Muscle of back (tissue), 3 donors: ENCODE measurements at regions not wholly inside any gene's neighbourhood (a gene's known extent, or its start where the extent isn't known, plus 50 kb on each side); places are given as distances from the start of the nearest gene placed in this dataset.
"Not testable (repeated sequence)": the region's sequence is repeated elsewhere in the genome, so short reads cannot be mapped to it uniquely, and the experiment has no call there.

Source experiments
- DNase-seq, 3 donors: peaks; one replicate each; pipeline versions ENCODE4 v3.0.0 to v3.0.0-alpha.2; 2013

DNA sequence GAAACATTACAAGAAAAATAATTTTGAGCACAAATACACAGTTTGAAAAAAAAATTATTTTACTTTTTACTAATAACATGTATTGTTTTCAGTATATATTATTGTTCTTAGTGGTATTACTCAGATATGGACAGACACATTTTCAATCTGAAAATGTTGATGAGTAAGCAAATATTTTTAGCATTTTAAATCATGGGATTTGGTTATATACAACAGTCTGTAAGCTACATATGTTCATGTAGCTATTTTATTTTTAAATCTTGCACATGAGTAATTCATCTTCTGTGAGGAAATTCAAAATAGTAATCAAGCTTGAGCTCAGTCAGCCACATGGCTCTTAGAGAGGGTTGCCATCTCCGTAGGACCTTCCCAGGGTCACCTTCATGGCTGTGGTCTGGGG lies 471.9 kb downstream of the QKI start:
- no peak for DNase-seq

DNA sequence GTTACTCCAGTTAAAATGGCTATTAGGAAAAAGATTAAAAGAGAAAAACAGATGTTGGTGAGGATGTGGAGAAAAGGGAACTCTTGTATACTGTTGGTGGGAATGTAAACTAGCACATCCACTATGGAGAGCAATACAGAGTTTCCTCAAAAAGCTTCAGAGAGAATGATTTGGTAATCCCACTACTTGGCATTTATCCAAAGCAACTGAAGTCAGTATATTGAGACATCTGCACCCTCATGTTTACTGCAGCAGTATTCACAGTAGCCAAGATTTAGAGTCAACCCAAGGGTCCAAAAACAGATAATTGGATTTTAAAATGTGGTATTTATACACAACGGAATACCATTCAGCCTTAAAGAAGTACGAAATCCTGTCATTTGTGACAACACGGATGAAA lies 469.5 kb downstream of the QKI start:
- DNase-seq: no peak

DNA sequence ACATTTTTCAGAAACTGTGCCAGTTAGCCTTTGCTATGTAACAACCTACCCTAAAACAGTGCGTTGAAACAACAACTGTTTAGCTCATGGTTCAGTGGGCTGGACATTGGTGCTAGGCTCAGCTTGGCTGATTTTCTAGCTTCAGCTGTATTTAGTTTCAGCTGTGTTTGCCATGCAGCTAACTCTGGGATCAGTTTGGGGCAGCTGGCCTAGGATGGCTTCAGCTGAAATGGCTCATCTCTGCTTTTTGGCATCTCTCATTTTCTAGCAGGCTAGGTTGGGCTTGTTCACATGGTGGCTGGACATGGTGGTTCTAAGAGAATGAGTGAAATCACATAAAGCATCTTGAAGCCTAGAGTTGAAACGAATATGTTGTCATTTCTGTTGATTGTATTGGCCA lies 464.2 kb downstream of the QKI start:
- peak in 2 of 3 donors; percentile 36 to 52 for DNase-seq

DNA sequence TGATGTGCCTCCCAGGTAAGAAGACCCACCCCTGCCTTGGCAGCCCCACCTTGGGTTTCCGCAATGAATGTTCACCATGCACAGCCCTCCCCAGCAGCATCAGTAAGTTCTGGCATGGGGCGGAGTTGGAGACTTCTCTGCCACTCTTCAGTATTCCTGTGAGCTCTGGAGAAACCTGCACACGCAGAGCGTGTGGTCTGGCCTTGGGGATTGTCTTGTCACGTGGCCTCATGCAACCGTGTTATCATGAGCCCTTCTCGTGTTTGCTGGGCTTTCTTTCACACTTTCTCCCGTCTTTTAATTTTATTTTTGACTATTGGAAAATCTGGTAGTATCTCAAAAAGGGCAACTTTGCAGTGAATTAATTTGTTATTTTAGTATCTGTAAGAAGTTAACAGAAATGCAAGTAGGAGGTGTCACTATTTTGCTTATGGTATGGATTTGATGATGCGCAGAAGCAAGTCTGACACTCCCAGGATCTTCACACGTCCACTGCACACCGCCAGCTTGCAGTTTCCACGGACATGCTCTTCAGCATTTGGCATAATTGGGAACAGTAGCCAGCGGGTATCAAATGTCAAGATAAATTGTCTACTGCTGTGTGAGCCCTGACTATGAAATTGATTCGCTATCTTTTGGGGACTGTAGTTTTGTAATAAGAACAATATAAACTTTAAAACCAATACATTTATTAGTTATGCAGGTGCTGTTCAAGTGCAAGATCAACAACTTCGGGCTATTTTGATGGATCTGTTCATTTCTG lies 463.5 kb downstream of the QKI start:
- peak in 1 of 3 donors; percentile 37 for DNase-seq

DNA sequence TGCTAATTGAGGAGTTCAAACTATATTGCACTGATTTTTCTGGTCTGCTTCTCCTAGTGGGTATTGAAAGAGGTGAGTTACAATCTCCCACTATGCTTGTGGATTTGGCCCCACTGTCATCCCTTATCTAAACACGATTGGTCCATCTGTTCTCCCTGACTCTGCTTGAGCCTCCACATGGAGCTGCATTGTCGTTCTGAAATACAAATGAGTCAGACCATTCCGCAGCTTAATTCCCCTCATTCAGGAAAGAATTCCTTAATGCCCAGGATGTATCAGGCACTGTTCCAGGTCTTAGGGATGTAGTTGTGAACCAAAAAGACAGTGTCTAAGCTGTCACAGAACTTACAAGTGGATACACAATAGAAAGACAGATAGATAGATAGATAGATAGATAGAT lies 461.9 kb downstream of the QKI start:
- DNase-seq: no peak

DNA sequence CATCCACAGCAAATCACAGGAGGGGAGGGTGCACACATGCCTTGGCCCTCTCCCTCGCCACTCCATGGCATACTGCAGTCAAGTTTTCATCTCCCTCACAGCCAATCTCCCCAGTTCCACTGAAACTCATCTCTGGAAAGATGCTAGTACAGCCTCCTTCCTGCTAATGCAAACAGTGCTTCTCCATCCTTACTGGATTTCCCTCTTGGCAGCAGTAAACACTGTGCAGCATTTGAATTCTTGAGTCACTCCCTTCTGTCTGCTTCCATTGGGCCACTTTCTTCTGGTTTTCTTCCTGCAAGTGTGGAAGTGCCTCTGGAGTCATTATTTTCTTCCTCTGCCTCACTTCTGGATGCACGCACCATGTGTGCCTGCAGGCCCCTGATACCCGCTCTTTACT lies 460.3 kb downstream of the QKI start:
- DNase-seq: no peak

DNA sequence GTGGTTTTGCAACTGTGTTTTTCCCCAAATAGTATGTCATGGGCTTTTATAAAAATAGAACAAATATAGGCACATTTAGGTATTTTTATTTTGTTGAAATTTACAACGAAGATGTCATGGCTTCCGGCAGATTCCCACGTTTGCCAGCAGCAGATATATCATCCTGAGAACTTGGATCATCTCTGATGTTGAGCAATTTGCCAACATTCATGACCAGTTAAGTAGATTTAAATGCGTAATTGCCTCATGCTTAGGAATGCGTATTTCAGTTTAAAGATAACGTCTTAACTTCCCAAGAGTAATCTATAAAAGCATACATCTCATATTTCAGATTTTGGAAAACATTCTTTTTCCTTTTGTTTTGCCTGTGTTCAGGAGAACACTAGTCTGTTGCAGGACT lies 457.8 kb downstream of the QKI start:
- peak; percentile 72 to 89 (median 84) for DNase-seq

DNA sequence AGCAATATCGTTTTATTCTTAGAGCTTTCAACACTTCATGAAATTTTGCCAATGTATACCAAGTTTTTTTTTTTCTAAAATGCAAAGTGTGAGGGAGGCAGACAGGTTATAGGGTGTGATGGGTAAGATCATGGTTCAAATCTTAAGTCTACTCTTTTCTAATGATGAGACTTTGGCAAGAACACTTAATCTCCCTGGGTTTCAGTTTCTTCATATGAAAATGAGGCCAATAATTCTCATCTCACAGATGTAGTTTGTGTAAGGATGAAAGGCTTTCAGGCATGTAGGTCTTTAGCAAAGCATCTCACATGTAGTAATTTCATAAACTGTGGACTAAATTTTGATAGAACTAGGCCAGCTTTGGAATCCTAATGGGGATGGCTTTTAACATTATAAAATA lies 457.1 kb downstream of the QKI start:
- peak in 1 of 3 donors; percentile 37 for DNase-seq

DNA sequence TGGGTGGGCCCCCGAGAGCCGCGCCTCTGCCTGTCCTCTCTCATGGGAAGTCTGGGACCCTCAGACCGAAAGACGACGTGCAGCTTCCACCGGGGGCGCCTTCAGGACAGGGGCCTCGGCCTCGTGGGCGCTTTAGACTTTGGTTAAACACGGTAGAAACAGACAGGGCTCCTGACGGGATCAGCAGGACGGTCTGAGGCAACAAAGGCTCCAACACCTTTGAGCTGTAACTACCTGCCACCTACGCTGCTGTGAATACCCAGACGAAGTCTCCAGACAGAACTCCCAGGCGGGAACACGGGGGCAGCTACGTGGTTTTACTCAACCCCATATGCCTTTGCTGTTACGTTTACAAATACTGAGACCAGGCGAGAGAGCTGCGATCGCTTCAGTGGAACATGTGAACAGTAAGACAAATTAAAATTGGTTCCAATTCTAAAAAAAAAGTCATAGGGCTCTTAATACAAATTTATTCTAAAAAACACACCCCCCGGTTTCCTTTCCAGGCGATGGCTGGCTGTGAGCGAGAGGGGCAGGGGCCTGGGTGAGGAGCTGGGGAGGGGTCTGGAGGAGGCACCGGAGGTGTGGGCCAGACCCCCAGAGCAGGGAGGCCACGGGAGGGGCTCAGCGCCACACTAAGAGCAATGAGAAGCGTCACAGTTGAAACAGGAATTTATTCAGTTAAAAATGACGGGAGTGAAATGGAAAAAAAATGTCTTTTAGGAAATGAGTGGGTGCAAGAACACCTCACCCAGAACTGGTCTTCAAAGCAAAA lies 453.2 kb downstream of the QKI start:
- DNase-seq: no peak

DNA sequence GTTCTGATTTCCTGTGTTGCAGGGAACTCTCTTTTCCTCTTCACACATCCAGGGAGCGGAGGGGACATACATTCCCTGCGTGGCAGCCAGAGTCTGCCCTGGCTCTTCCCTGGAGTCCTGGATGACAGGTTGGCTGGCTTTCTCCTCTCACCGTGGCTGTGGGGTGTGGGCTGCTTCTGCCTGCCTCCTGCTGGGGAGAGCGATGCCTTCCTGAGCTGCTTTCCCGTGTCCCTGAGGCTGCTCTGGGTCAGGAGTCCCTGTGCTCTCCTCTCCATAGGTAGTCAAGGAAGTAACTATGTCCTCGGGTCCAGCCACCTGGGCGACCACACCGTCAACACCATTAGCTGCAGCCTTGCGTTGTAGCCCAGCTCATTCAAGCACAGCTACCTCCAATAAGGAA lies 451.7 kb downstream of the QKI start:
- DNase-seq: no peak

DNA sequence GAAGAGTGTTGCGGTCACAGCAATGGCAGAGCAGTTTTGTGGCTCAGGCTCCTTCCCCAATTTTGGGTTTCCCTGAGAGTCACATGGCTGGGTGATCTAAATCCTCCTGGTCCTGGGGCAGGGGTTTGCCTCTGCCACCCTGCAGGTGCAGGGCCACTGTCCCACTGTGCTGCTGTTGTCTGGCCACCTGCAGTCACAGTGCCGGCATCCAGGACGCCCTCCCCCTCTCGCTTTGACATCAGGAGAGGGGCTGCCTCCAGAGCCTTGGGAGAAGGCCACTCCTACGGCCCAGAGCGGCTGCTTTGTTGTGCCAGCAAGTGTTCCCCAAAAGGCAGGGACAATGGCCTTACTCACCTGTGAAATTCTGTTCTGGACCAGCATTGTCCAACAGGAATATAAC lies 449.0 kb downstream of the QKI start:
- DNase-seq: no peak

DNA sequence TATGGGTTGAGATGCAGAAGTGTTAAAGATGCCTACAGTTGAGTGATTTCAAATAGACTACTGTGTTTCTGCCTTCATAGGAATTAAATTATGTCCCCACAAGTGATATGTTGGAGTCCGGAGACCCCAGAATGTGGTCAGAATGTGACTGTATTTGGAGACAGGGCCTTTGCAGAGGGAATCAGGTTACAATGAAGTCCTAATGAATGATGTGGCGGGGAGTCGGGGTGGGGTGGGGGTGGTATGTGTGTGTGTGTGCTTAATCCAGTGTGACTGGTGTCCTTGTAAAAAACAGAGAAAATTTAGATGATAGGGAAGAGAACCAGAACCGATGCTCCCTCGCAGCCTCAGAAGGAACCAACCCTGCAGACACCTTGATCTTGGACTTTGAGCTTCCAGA lies 448.2 kb downstream of the QKI start:
- no peak for DNase-seq

DNA sequence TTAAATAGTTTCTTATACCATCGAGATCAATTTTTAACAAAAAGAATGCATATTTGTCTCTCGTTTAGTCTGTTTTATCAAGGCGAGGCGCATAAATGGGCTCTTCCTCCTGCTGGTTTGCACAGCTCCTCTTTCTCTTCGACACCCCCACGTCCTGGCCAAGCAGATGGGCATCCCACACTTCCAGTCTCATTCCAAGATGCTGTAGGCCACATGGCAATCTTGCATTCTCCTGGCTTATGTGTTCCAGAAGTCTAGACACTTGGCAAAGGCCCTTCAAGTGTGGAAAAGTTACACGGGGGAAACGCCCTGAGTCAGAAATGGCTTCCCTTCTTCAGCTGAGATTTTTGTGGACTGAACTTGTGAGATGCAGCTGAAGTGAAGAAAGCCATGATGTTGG lies 447.1 kb downstream of the QKI start:
- no peak for DNase-seq

DNA sequence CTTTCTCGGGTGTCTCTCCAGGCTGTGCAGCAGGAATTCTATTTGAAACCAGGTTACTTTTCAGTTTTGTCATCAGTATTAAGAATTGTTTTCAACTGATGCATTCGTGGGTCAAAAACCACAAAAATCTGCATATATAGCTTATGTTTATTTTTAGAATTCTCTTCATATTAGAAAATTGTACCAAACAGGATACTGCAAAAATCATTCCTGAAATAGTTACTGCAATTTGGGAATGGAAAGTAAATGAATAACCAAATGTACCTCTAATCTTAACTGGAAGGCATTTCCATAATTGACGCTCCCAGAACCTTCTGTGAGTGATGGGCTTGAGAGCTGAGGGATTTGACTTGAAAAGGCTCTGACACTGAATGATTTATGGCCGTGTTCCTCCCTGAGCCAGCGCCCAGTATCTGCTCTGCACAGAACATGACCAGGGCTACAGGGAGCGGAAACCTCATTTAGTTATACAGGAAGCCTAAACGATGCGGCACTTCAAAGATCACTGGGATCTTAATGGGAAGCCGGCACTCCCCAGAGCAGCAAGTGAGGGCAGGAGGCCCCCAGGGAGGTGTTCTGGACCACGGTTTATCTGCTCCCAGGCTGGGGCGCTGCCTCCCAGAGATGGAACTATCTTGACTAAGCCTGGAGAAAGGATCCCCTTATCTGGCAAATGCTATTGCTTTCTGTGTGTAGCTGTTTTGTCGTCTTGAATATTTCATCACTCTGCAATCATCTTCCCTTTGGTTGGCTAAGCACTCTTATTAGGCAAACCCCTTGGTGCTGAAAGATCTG lies 446.0 kb downstream of the QKI start:
- DNase-seq: peak in 2 of 3 donors; percentile 51 to 61

DNA sequence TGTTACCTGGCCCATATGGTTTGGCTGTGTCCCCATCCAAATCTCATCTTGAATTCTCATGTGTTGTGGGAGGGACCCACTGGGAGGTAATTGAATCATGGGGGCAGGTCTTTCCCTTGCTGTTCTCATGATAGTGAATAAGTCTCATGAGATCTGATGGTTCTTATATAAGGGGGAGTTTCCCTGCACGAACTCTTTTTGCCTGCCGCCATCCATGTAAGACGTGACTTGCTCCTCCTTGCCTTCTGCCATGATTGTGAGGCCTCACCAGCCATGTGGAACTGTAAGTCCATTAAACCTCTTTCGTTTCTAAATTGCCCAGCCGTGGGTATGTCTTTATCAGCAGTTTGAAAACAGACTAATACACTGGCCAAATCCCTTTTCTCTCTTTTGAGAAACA lies 444.4 kb downstream of the QKI start:
- not testable (repeated sequence) for DNase-seq

DNA sequence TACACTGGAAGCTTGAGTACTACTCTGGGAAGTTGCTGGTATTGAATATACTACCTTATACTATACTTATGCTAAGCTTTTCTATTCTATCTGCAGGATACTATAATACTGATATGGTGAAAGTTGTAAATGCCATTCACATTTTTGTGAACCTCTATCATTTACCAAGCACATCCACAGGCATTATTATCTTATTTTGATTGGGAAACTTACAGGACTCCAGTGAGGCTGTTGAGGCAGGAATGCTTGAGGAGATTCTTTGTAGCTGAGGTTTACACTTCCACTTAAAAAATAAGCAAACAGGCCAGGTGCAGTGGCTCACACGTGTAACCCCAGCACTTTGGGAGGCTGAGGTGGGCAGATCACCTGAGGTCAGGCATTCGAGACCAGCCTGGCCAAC lies 442.9 kb downstream of the QKI start:
- no peak for DNase-seq

DNA sequence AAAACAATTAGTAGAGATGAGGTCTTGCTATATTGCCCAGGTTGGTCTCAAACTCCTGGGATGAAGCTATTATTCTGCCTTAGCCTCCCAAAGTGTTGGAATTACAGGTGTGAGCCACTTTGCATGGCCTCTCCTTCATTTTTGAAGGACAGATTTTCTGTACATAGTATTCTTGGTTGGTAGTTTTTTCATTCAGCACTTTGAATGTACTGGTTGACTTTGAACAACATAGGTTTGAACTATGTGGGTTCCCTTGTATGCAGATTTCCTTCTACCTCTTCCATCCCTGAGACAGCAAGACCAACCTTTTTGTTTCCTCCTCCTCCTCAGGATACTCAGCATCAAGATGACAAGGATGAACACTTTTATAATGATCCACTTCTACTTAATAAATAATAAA lies 436.4 kb downstream of the QKI start:
- no peak for DNase-seq

DNA sequence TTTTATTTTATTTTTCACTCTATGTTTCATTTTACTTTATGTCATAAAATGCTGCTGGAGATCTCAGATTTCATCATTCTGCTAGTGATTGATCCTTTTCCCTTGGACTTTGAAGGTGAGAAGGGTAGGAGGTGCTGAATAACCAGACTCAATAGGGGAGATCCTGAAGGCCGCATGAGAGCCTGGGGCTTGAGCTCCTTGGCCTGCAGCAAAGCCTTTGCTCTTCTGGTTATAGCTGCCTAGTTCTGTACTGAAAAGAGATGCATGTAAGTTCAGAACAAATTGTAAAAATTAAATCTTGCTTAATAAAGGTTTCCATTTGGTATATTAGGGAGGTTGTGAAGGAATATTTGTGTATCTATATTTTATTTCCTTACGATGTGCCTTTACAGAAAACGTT lies 430.2 kb downstream of the QKI start:
- no peak for DNase-seq

DNA sequence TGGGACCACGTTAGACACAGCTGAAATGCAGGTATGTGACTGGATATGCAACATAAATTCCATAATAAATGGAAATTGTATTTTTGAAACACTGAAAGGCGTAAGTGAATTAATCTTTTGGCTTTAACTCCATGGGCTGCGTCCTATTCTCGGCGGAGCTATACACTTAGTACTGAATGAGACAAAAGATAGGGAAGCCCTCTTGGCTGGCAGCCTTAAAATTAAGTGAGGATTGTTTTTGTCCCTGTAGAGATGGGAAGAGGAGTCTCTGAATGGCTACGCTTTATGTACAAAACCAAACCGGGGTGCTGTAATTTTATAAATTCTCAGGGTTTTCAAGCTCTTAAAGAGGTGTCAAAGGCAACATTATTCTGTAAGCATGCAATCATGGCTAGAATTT lies 429.8 kb downstream of the QKI start:
- DNase-seq: no peak

DNA sequence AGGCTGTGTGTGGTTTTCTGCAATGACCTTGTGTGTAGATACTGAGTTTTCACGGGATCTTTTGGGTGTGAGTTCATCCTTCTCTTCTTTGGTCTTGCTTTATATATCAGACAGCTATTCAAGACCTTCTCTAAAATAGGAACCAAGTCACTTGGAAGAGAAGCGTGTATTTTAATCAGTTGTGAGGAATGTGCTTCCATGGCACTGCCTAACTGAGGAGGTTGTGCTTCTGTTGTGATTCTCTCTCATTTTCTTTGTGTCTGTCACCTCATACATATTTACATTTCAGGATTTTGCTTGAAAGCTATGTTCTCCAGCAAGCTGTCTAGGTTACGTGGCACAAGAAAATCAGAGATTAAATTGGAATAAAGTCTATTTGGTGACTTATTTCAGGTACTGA lies 428.7 kb downstream of the QKI start:
- DNase-seq: no peak

DNA sequence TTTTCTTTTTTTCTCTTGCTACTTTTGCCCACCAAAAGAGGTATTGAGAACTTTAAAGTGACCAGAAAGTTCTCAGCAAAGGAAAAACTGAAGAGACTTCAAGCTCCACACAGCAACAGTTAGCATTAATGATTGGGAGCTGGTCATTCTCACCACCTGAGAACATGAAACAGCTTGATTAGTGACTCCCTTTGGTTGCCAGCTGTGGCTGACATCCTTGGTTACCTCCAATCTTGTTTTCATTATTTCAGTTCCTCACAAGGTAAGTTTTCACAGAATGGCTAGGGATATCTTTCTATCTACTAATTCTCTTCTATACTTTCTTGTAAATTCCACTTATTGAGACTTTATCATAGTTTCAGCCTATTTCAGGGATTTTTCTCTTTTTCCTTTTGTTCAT lies 427.9 kb downstream of the QKI start:
- DNase-seq: no peak

DNA sequence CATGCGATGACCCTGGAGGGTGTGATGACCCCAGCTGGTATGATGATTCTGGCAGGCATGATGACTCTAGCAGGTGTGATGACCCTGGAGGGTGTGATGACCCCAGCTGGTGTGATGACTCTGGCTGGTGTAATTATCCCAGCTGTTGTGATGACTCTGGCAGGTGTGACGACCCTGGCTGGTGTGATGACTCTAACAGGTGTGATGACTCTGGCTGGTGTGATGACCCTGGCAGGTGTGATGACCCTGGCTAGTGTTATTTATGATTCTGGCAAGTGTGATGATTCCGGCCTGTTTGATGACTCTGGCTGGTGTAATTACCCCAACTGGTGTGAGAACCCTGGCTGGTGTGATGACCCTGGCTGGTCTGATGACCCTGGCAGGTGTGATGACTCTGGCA lies 427.2 kb downstream of the QKI start:
- DNase-seq: no peak

DNA sequence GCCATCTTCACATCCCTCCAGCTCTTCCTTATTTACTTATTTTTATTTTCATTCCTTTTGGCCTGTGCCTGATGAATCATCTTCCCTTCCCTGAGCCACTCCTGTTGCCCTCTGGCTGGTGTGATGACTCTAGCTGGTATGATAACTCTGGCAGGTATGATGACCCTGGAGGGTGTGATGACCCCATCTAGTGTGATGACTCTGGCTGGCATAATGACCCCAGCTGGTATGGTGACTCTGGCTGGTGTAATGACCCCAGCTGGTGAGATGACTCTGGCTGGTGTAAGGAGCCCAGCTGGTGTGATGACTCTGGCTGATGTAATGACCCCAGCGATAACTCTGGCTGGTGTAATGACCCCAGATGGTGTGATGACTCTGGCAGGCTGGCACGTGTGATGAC lies 426.8 kb downstream of the QKI start:
- no peak for DNase-seq
